ENCODE measurements at regions not wholly inside any gene's neighbourhood (a gene's known extent, or its start where the extent isn't known, plus 50 kb on each side); places are given as distances from the start of the nearest gene placed in this dataset.
"Not testable (repeated sequence)": the region's sequence is repeated elsewhere in the genome, so short reads cannot be mapped to it uniquely, and the experiment has no call there.

DNA sequence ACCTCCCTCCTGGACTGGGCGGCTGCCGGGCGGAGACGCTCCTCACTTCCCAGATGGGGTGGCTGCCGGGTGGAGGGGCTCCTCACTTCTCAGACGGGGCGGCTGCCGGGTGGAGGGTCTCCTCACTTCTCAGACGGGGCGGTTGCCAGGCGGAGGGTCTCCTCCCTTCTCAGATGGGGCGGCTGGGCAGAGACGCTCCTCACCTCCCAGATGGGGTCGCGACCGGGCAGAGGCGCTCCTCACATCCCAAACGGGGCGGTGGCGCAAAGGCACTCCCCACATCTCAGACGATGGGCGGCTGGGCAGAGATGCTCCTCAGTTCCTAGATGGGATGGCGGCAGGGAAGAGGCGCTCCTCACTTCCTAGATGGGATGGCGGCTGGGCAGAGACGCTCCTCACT lies 305.5 kb downstream of the SLITRK5 start:
- H3K9me1 ChIP-seq (ENCODE audit: insufficient read depth, low read length); H3K18ac ChIP-seq (ENCODE audit: low read depth, low read length); H4K91ac ChIP-seq (ENCODE audit: insufficient read depth, low read depth, low read length); H4K20me1 ChIP-seq (ENCODE audit: insufficient read depth, low read length); POLR2A ChIA-PET (ENCODE audit: unreplicated experiment); H3K56ac ChIP-seq (ENCODE audit: extremely low read depth, insufficient read depth, low read length); BruUV-seq (replicated peaks); H2BK120ac ChIP-seq (ENCODE audit: low read depth, low read length); H2AK9ac ChIP-seq (replicated peaks; ENCODE audit: low read depth, low read length, poor library complexity); in situ Hi-C loops (cut with MboI; ENCODE audit: low sequenced_read_pairs); H2BK15ac ChIP-seq (ENCODE audit: low read depth, low read length); H3K79me1 ChIP-seq (ENCODE audit: low read depth in 1 of 2, low read length in 2 of 2); DNase-seq; CTCF ChIA-PET; H4K5ac ChIP-seq (ENCODE audit: low read depth, low read length); H3K4ac ChIP-seq (ENCODE audit: low read depth, low read length); H3K4me2 ChIP-seq (ENCODE audit: low read depth, low read length); H2AK5ac ChIP-seq (ENCODE audit: low read depth, low read length); ATAC-seq (ENCODE audit: low read depth); H3K4me3 ChIP-seq (ENCODE audit: insufficient read depth, low read depth, low read length); H3K27ac ChIP-seq (ENCODE audit: insufficient read depth, low read length); H4K8ac ChIP-seq (ENCODE audit: low read depth in 2 of 2, low read length in 2 of 2); H3K36me3 ChIP-seq (ENCODE audit: control insufficient read depth, insufficient read depth, low read length); intact Hi-C loops (cut with micrococcal nuclease); H2BK5ac ChIP-seq (ENCODE audit: low read depth, low read length, poor library complexity, severe bottlenecking); H3K9me3 ChIP-seq (ENCODE audit: control insufficient read depth, insufficient read depth, low read length); H3K4me1 ChIP-seq (ENCODE audit: control insufficient read depth, insufficient read depth, low read length); H2BK20ac ChIP-seq (ENCODE audit: low read depth, low read length); H3K14ac ChIP-seq (replicated peaks; ENCODE audit: low read depth, low read length); H2AFZ ChIP-seq (replicated peaks; ENCODE audit: low read length, poor library complexity); dilution Hi-C loops (cut with HindIII; ENCODE audit: low sequenced_read_pairs, unreplicated experiment); H3K9ac ChIP-seq (ENCODE audit: low read depth, low read length); H3K23ac ChIP-seq (ENCODE audit: low read depth, low read length); H3K27me3 ChIP-seq (ENCODE audit: control insufficient read depth, insufficient read depth, low read length): not testable (repeated sequence)
- no CpG with 5 or more reads among the region's 26 CpGs for WGBS, 2 experiments (ENCODE audit: extremely low coverage in 2 of 2, insufficient read length in 1 of 2)

Measured in IMR-90 (cell line).